CD14-positive monocyte (primary cell): ENCODE measurements at regions not wholly inside any gene's neighbourhood (a gene's known extent, or its start where the extent isn't known, plus 50 kb on each side); places are given as distances from the start of the nearest gene placed in this dataset.

Source experiments
- DNase-seq, 3 donors: peaks; one replicate each; pipeline ENCODE4 v3.0.0-alpha.2; 2011 to 2022
- H2AFZ ChIP-seq: 2 replicates; pipeline ENCODE4 v1.6.0; 2012; ENCODE audit warnings: mild to moderate bottlenecking, low read depth, low read length, inconsistent platforms; ENCODE audit not compliant: insufficient read depth, poor library complexity, severe bottlenecking
- H3K27ac ChIP-seq, 2 donors: 1 replicate in 1 of 2; 2 replicates in 1 of 2; pipeline ENCODE4 v1.5.1; 2012 to 2013; ENCODE audit warnings: low read length in 2 of 2, control low read depth in 1 of 2, inconsistent platforms in 1 of 2, low read depth in 1 of 2, mild to moderate bottlenecking in 1 of 2
- H3K27me3 ChIP-seq, 2 donors: one replicate each; pipeline versions ENCODE4 v1.6.0 to v1.6.1; 2011 to 2013; ENCODE audit warnings: low read length in 2 of 2; ENCODE audit not compliant: control insufficient read depth in 2 of 2, insufficient read depth in 2 of 2
- H3K36me3 ChIP-seq, 2 donors: replicated peaks in 1 of 2; 1 replicate in 1 of 2; 2 replicates in 1 of 2; pipeline versions ENCODE4 v1.5.1 to v1.6.1; 2012 to 2013; ENCODE audit warnings: low read length in 2 of 2, control low read depth in 1 of 2, inconsistent platforms in 1 of 2, mild to moderate bottlenecking in 1 of 2; ENCODE audit not compliant: insufficient read depth in 2 of 2, control insufficient read depth in 1 of 2
- H3K4me1 ChIP-seq, 2 donors: 1 replicate in 1 of 2; 2 replicates in 1 of 2; pipeline versions ENCODE4 v1.5.1 to v1.6.1; 2012 to 2013; ENCODE audit warnings: low read length in 2 of 2, control low read depth in 1 of 2, inconsistent platforms in 1 of 2, mild to moderate bottlenecking in 1 of 2, moderate library complexity in 1 of 2; ENCODE audit not compliant: insufficient read depth in 2 of 2, control insufficient read depth in 1 of 2
- H3K4me2 ChIP-seq: replicated peaks from 2 replicates; pipeline ENCODE3; 2012; ENCODE audit warnings: low read length, moderate library complexity, mild to moderate bottlenecking; ENCODE audit not compliant: poor library complexity, severe bottlenecking; ENCODE audit errors: extremely low read depth
- H3K4me3 ChIP-seq, 3 experiments: fragments of 200-600 bp in 1 of 3; sonication (generic) in 1 of 3; replicated peaks in 1 of 3; 1 replicate in 2 of 3; 2 replicates in 1 of 3; pipeline ENCODE4 v1.5.1; 2011 to 2013; ENCODE audit warnings: low read length in 3 of 3, mild to moderate bottlenecking in 3 of 3, control low read depth in 2 of 3, low read depth in 2 of 3, inconsistent platforms in 1 of 3, moderate library complexity in 1 of 3
- H3K79me2 ChIP-seq: 2 replicates; pipeline ENCODE4 v1.6.0; 2012; ENCODE audit warnings: mild to moderate bottlenecking, control low read depth, inconsistent platforms, low read length, moderate library complexity; ENCODE audit not compliant: insufficient read depth
- H3K9ac ChIP-seq: 2 replicates; pipeline ENCODE4 v1.6.0; 2017; ENCODE audit warnings: low read length, mild to moderate bottlenecking; ENCODE audit not compliant: insufficient read depth, poor library complexity, severe bottlenecking
- H3K9me3 ChIP-seq, 2 donors: replicated peaks in 1 of 2; 1 replicate in 1 of 2; 2 replicates in 1 of 2; pipeline versions ENCODE4 v1.5.1 to v1.6.1; 2012 to 2013; ENCODE audit warnings: low read length in 2 of 2, control low read depth in 1 of 2; ENCODE audit not compliant: control insufficient read depth in 1 of 2, insufficient read depth in 1 of 2
- H4K20me1 ChIP-seq: 2 replicates; pipeline ENCODE4 v1.6.0; 2012; ENCODE audit warnings: mild to moderate bottlenecking, low read length, control low read depth, moderate library complexity; ENCODE audit not compliant: insufficient read depth
- H3K27ac Mint-ChIP-seq, 7 donors: one replicate each; pipeline ENCODE4 v1.8.0; 2020; ENCODE audit warnings: mild to moderate bottlenecking in 7 of 7, mixed read lengths in 7 of 7, moderate library complexity in 6 of 7, inconsistent platforms in 2 of 7
- H3K27me3 Mint-ChIP-seq, 3 donors: one replicate each; pipeline ENCODE4 v1.8.0; 2021 to 2022; ENCODE audit warnings: low read depth in 3 of 3, mild to moderate bottlenecking in 3 of 3, mixed read lengths in 3 of 3, moderate library complexity in 3 of 3, inconsistent platforms in 1 of 3
- H3K36me3 Mint-ChIP-seq, 2 donors: one replicate each; pipeline ENCODE4 v1.8.0; 2020; ENCODE audit warnings: mixed read lengths in 2 of 2, inconsistent platforms in 1 of 2, mild to moderate bottlenecking in 1 of 2
- H3K4me1 Mint-ChIP-seq: one replicate; pipeline ENCODE4 v1.8.0; 2020; ENCODE audit warnings: mild to moderate bottlenecking, mixed read lengths
- H3K4me3 Mint-ChIP-seq, 2 donors: one replicate each; pipeline ENCODE4 v1.8.0; 2020; ENCODE audit warnings: mild to moderate bottlenecking in 2 of 2, mixed read lengths in 2 of 2, moderate library complexity in 1 of 2
- H3K9me3 Mint-ChIP-seq, 7 donors: one replicate each; pipeline ENCODE4 v1.8.0; 2020 to 2022; ENCODE audit warnings: mixed read lengths in 7 of 7, mild to moderate bottlenecking in 6 of 7, moderate library complexity in 6 of 7, inconsistent platforms in 2 of 7
- CTCF ChIP-seq: fragments of 200-600 bp; IDR thresholded peaks from one replicate; pipeline ENCODE4 v1.8.0; 2022; ENCODE audit warnings: antibody characterized with exemption, mild to moderate bottlenecking
- WGBS: methylation state at CpG from one replicate; pipeline ENCODE4 v1.1.5; 2013; ENCODE audit warnings: missing lambda C conversion rate; ENCODE audit not compliant: insufficient coverage; 5-methylcytosine and 5-hydroxymethylcytosine counted together
- intact Hi-C, 2 donors: fragments of 100-400 bp; cut with micrococcal nuclease; formaldehyde crosslinking; loops; one replicate each; pipeline versions ENCODE4 v1.15.0 to v1.15.1; 2023

DNA sequence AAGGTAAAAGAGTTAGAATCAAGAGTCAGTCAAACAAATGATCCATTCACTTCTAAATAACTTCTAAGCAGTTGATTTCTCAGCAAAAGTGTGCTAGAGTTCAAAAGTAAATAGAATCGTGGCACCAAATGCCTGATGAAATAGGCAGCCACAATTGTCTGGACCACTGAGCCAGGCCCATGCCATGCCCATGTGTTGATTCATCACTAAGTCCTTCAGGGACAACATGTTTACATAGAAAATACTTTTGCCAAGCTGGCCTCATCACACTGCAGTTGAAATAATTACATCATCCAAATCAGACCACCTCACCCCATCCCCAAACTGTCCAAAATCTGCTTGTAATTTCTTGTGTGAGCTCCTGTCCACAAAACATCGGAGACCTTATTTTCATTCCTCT, 216.3 kb downstream of the IGSF11 start:
- Histone ChIP-seq H3K4me1 (no peaks in the 10 kb centered on the region), H3K9me3 (no peaks in the 10 kb centered on the region), H3K79me2 (no peaks in the 10 kb centered on the region), H3K9ac (no peak overlapping the region), H3K36me3 (no peaks in the 10 kb centered on the region), H4K20me1 (no peaks in the 10 kb centered on the region), H3K27ac (no peak overlapping the region), H3K4me2 (no peak overlapping the region), H3K4me3 (no peak overlapping the region), H2AFZ (no peak overlapping the region), H3K27me3 (no peaks in the 10 kb centered on the region)
- intact Hi-C loops, result no loop called here
- Mint-ChIP-seq H3K4me1 (no peaks in the 10 kb centered on the region), H3K9me3 (no peaks in the 10 kb centered on the region), H3K4me3 (no peak overlapping the region), H3K27ac (no peak overlapping the region), H3K36me3 (no peaks in the 10 kb centered on the region), H3K27me3 (peaks cover 4 to 6% (median 5%) of the 10 kb centered on the region in 3 donors)
- 100% methylated on average over 1 of the region's 2 CpGs for WGBS
- no peak for TF ChIP-seq CTCF
- DNase-seq, result no peak

- Mint-ChIP-seq H3K27ac (no peak overlapping the region), H3K4me1 (no peaks in the 10 kb centered on the region), H3K36me3 (no peaks in the 10 kb centered on the region), H3K9me3 (peaks cover 0 to 2% (median 0%) of the 10 kb centered on the region in 7 donors), H3K4me3 (no peak overlapping the region), H3K27me3 (peaks cover 2 to 3% (median 2%) of the 10 kb centered on the region in 3 donors)
- Histone ChIP-seq H3K36me3 (no peaks in the 10 kb centered on the region), H2AFZ (no peak overlapping the region), H3K9me3 (no peaks in the 10 kb centered on the region), H3K4me1 (no peaks in the 10 kb centered on the region), H4K20me1 (no peaks in the 10 kb centered on the region), H3K4me2 (no peak overlapping the region), H3K4me3 (no peak overlapping the region), H3K27me3 (no peaks in the 10 kb centered on the region), H3K79me2 (no peaks in the 10 kb centered on the region), H3K27ac (no peak overlapping the region), H3K9ac (no peak overlapping the region)
- no peak for TF ChIP-seq CTCF
- intact Hi-C loops, result no loop called here
- WGBS, result 63% methylated on average over 2 of the region's 2 CpGs
- DNase-seq, result no peak
Measured at GRCh38 chr3:118823626-118824025, 211.0 kb downstream of the IGSF11 start.
